Stimulated activated CD8-positive, alpha-beta memory T cell treated with anti-CD3 and anti-CD28 coated beads, Interleukin-4, amount 100 ng/mL, for 4 hours (primary cell): ENCODE measurements at regions not wholly inside any gene's neighbourhood (a gene's known extent, or its start where the extent isn't known, plus 50 kb on each side); places are given as distances from the start of the nearest gene placed in this dataset.

ENCODE experiments used
- DNase-seq, 2 donors: peaks; one replicate each; pipeline ENCODE4 v3.0.0-alpha.2; 2020; ENCODE audit warnings: low read depth in 2 of 2, low spot score in 1 of 2

- DNase-seq = no peak
These were observed 310.7 kb downstream of the TNS1 start for GRCh38 chr2:217691920-217692666.

- no peak for DNase-seq
These were observed 311.3 kb downstream of the TNS1 start for GRCh38 chr2:217691516-217691915.

- DNase-seq = no peak
These were observed 313.7 kb downstream of the TNS1 start for GRCh38 chr2:217689053-217689452.

GRCh38 chr2:217688494-217688893 lies 314.3 kb downstream of the TNS1 start:
- DNase-seq = no peak

GRCh38 chr2:217687771-217688170 lies 315.0 kb downstream of the TNS1 start:
- DNase-seq = no peak

- DNase-seq = no peak
These were observed 317.6 kb downstream of the TNS1 start for GRCh38 chr2:217685255-217685605.

- DNase-seq = no peak
These were observed 318.2 kb downstream of the TNS1 start for GRCh38 chr2:217684431-217685254.

- no peak for DNase-seq
These were observed 319.5 kb downstream of the TNS1 start for GRCh38 chr2:217683106-217683870.

GRCh38 chr2:217681791-217682190 lies 321.0 kb downstream of the TNS1 start:
- no peak for DNase-seq

GRCh38 chr2:217680381-217680780 lies 322.4 kb downstream of the TNS1 start:
- no peak for DNase-seq

- no peak for DNase-seq
These were observed 329.2 kb downstream of the TNS1 start for GRCh38 chr2:217673627-217674026.

GRCh38 chr2:217672472-217672871 lies 330.3 kb downstream of the TNS1 start:
- DNase-seq = no peak

GRCh38 chr2:217671871-217672270 lies 330.9 kb downstream of the TNS1 start:
- no peak for DNase-seq

- no peak for DNase-seq
These were observed 331.7 kb downstream of the TNS1 start for GRCh38 chr2:217671075-217671474.

- DNase-seq = no peak
These were observed 333.0 kb downstream of the TNS1 start for GRCh38 chr2:217669831-217670230.

- no peak for DNase-seq
These were observed 335.3 kb downstream of the TNS1 start for GRCh38 chr2:217667512-217667911.

GRCh38 chr2:217667035-217667434 lies 335.8 kb downstream of the TNS1 start:
- no peak for DNase-seq

GRCh38 chr2:217666338-217666737 lies 336.5 kb downstream of the TNS1 start:
- no peak for DNase-seq

GRCh38 chr2:217664761-217665160 lies 338.0 kb downstream of the TNS1 start:
- no peak for DNase-seq

- no peak for DNase-seq
These were observed 339.7 kb downstream of the TNS1 start for GRCh38 chr2:217662984-217663602.

GRCh38 chr2:217661378-217661777 lies 341.4 kb downstream of the TNS1 start:
- no peak for DNase-seq
